Neural cell (in vitro differentiated cells): ENCODE measurements at regions not wholly inside any gene's neighbourhood (a gene's known extent, or its start where the extent isn't known, plus 50 kb on each side); places are given as distances from the start of the nearest gene placed in this dataset.

ENCODE experiments used
- EP300 ChIP-seq: fragments of 450-650 bp; conservative IDR thresholded peaks from 2 replicates; pipeline ENCODE4 v1.6.1; 2014; ENCODE audit warnings: antibody characterized with exemption, mild to moderate bottlenecking, moderate library complexity; ENCODE audit not compliant: poor library complexity, severe bottlenecking
- EZH2 ChIP-seq: fragments of 200-600, 300-800 bp; shearing (Covaris generic), sonication (generic); IDR thresholded peaks from 2 replicates; pipeline ENCODE4 v1.6.1; 2014; ENCODE audit warnings: antibody characterized with exemption, low read length, borderline replicate concordance, mild to moderate bottlenecking; ENCODE audit not compliant: insufficient read depth, poor library complexity, severe bottlenecking
- MXI1 ChIP-seq: fragments of 450-650 bp; conservative IDR thresholded peaks from 2 replicates; pipeline ENCODE4 v1.6.1; 2014; ENCODE audit warnings: antibody characterized with exemption, mild to moderate bottlenecking; ENCODE audit not compliant: poor library complexity, severe bottlenecking
- POLR2AphosphoS5 ChIP-seq: IDR thresholded peaks from 2 replicates; pipeline ENCODE4 v1.6.1; 2012
- RAD21 ChIP-seq: fragments of 450-650 bp; conservative IDR thresholded peaks from 2 replicates; pipeline ENCODE4 v1.6.1; 2014; ENCODE audit warnings: antibody characterized with exemption, mild to moderate bottlenecking, moderate library complexity
- SMC3 ChIP-seq: fragments of 450-650 bp; conservative IDR thresholded peaks from 2 replicates; pipeline ENCODE4 v1.6.1; 2014; ENCODE audit warnings: antibody characterized with exemption, mild to moderate bottlenecking, moderate library complexity; ENCODE audit not compliant: poor library complexity
- TAF1 ChIP-seq: IDR thresholded peaks from 2 replicates; pipeline ENCODE4 v1.6.1; 2012; ENCODE audit warnings: low read depth
- TF ChIP-seq, protein P1 (sequence below): fragments of 450-650 bp; IDR thresholded peaks from 2 replicates; pipeline ENCODE4 v1.5.1; 2014; ENCODE audit warnings: antibody characterized with exemption, mild to moderate bottlenecking, moderate library complexity; ENCODE audit not compliant: poor library complexity, severe bottlenecking
- TF ChIP-seq, protein P2 (sequence below): IDR thresholded peaks from 2 replicates; pipeline ENCODE4 v1.6.1; 2012; ENCODE audit warnings: borderline replicate concordance

DNA sequence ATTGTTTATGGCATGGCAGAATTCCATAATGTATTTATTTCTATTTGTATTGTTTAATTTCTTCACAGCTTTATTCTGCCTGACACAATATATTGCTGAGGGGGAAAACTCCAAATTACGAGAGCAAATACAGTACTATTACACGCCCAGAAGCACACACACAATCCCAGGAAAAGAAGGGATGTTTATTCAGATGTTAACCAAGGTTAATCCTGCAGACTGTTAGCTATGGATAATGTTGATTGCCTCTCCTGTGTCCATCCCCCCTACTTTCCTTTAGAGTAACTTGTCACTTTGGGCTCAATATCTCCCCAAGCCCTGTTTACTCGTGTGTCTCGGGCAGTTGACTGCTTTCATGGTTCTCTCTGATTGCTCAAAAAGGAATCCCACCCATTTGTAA is 84.2 kb upstream of the ERCC6L2 start:
- TF ChIP-seq, protein P1, sequence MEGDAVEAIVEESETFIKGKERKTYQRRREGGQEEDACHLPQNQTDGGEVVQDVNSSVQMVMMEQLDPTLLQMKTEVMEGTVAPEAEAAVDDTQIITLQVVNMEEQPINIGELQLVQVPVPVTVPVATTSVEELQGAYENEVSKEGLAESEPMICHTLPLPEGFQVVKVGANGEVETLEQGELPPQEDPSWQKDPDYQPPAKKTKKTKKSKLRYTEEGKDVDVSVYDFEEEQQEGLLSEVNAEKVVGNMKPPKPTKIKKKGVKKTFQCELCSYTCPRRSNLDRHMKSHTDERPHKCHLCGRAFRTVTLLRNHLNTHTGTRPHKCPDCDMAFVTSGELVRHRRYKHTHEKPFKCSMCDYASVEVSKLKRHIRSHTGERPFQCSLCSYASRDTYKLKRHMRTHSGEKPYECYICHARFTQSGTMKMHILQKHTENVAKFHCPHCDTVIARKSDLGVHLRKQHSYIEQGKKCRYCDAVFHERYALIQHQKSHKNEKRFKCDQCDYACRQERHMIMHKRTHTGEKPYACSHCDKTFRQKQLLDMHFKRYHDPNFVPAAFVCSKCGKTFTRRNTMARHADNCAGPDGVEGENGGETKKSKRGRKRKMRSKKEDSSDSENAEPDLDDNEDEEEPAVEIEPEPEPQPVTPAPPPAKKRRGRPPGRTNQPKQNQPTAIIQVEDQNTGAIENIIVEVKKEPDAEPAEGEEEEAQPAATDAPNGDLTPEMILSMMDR = no peak
- no peak for TF ChIP-seq EZH2
- TF ChIP-seq POLR2AphosphoS5 = no peak
- TF ChIP-seq, protein P2, sequence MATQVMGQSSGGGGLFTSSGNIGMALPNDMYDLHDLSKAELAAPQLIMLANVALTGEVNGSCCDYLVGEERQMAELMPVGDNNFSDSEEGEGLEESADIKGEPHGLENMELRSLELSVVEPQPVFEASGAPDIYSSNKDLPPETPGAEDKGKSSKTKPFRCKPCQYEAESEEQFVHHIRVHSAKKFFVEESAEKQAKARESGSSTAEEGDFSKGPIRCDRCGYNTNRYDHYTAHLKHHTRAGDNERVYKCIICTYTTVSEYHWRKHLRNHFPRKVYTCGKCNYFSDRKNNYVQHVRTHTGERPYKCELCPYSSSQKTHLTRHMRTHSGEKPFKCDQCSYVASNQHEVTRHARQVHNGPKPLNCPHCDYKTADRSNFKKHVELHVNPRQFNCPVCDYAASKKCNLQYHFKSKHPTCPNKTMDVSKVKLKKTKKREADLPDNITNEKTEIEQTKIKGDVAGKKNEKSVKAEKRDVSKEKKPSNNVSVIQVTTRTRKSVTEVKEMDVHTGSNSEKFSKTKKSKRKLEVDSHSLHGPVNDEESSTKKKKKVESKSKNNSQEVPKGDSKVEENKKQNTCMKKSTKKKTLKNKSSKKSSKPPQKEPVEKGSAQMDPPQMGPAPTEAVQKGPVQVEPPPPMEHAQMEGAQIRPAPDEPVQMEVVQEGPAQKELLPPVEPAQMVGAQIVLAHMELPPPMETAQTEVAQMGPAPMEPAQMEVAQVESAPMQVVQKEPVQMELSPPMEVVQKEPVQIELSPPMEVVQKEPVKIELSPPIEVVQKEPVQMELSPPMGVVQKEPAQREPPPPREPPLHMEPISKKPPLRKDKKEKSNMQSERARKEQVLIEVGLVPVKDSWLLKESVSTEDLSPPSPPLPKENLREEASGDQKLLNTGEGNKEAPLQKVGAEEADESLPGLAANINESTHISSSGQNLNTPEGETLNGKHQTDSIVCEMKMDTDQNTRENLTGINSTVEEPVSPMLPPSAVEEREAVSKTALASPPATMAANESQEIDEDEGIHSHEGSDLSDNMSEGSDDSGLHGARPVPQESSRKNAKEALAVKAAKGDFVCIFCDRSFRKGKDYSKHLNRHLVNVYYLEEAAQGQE = no peak
- TF ChIP-seq RAD21 = no peak
- no peak for TF ChIP-seq SMC3
- TF ChIP-seq MXI1 = no peak
- TF ChIP-seq TAF1 = no peak
- no peak for TF ChIP-seq EP300
